SH-SY5Y (cell line): ENCODE measurements at regions not wholly inside any gene's neighbourhood (a gene's known extent, or its start where the extent isn't known, plus 50 kb on each side); places are given as distances from the start of the nearest gene placed in this dataset.

ENCODE experiments used
- GATA2 ChIP-seq: IDR thresholded peaks from 2 replicates; pipeline ENCODE4 v1.6.1; 2011; ENCODE audit warnings: mild to moderate bottlenecking, low read depth, low read length
- GATA3 ChIP-seq: IDR thresholded peaks from 2 replicates; pipeline ENCODE4 v1.6.1; 2011; ENCODE audit warnings: low read depth, mild to moderate bottlenecking, low read length, moderate library complexity

GRCh38 chr4:141449927-141450326 lies 186.5 kb upstream of the IL15 start:
- TF ChIP-seq GATA3 (no peak), GATA2 (no peak)

- no peak for TF ChIP-seq GATA2
- no peak for TF ChIP-seq GATA3
Measured at GRCh38 chr4:141455651-141456050, 180.7 kb upstream of the IL15 start.

- no peak for TF ChIP-seq GATA3
- TF ChIP-seq GATA2 = no peak
Measured at GRCh38 chr4:141457653-141458052, 178.7 kb upstream of the IL15 start.

- TF ChIP-seq GATA3 = no peak
- no peak for TF ChIP-seq GATA2
Measured at GRCh38 chr4:141458501-141458900, 177.9 kb upstream of the IL15 start.

GRCh38 chr4:141459020-141459419 lies 177.4 kb upstream of the IL15 start:
- TF ChIP-seq GATA2 = no peak
- TF ChIP-seq GATA3 = no peak

GRCh38 chr4:141462361-141462760 lies 174.0 kb upstream of the IL15 start:
- no peak for TF ChIP-seq GATA3
- TF ChIP-seq GATA2 = no peak

- TF ChIP-seq GATA3 (no peak), GATA2 (no peak)
Measured at GRCh38 chr4:141463678-141464077, 172.7 kb upstream of the IL15 start.

- TF ChIP-seq GATA3 (peak; percentile 82), GATA2 (peak; percentile 97)
Measured at GRCh38 chr4:141464366-141464765, 172.0 kb upstream of the IL15 start.

- peak; percentile 37 for TF ChIP-seq GATA2
- TF ChIP-seq GATA3 = no peak
Measured at GRCh38 chr4:141465171-141465570, 171.2 kb upstream of the IL15 start.

- no peak for TF ChIP-seq GATA2
Measured at GRCh38 chr4:141467225-141467624, 169.2 kb upstream of the IL15 start.

GRCh38 chr4:141469392-141469791 lies 167.0 kb upstream of the IL15 start:
- no peak for TF ChIP-seq GATA2
- no peak for TF ChIP-seq GATA3

GRCh38 chr4:141473026-141473540 lies 163.3 kb upstream of the IL15 start:
- TF ChIP-seq GATA2 = no peak
- TF ChIP-seq GATA3 = no peak

GRCh38 chr4:141473952-141474351 lies 162.4 kb upstream of the IL15 start:
- TF ChIP-seq GATA2 = no peak
- no peak for TF ChIP-seq GATA3

GRCh38 chr4:141480950-141481349 lies 155.4 kb upstream of the IL15 start:
- no peak for TF ChIP-seq GATA3
- no peak for TF ChIP-seq GATA2

- no peak for TF ChIP-seq GATA2
- TF ChIP-seq GATA3 = no peak
Measured at GRCh38 chr4:141486375-141486997, 149.9 kb upstream of the IL15 start.

GRCh38 chr4:141497627-141498026 lies 138.8 kb upstream of the IL15 start:
- TF ChIP-seq GATA3 (no peak), GATA2 (no peak)
